ENCODE measurements at regions not wholly inside any gene's neighbourhood (a gene's known extent, or its start where the extent isn't known, plus 50 kb on each side); places are given as distances from the start of the nearest gene placed in this dataset.
"Not testable (repeated sequence)": the region's sequence is repeated elsewhere in the genome, so short reads cannot be mapped to it uniquely, and the experiment has no call there.

GRCh38 chr5:42989190-42989589 is 50.9 kb downstream of the ANXA2R start:
- no peak for DNase-seq (ENCODE audit: low read depth)

DNA sequence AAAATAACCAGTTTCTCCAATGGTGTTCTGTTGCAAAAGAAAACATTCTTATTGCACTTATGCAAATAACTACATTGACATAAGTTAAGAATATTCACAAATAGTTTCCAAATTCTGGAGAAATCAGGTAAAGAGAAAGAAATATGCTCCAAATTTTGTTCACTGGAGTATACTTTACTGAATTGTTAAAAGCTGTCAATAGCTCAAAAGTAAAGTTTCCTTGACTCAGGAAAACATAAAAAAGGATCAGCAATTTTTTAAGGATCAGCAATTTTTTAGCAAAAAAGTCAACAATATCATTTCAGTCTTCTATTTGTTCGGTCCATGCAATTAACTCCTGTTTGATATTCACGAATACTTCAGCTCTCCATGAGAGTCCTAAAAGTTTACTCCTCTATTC is 51.6 kb downstream of the ANXA2R start:
- DNase-seq (ENCODE audit: low read depth): no peak

DNA sequence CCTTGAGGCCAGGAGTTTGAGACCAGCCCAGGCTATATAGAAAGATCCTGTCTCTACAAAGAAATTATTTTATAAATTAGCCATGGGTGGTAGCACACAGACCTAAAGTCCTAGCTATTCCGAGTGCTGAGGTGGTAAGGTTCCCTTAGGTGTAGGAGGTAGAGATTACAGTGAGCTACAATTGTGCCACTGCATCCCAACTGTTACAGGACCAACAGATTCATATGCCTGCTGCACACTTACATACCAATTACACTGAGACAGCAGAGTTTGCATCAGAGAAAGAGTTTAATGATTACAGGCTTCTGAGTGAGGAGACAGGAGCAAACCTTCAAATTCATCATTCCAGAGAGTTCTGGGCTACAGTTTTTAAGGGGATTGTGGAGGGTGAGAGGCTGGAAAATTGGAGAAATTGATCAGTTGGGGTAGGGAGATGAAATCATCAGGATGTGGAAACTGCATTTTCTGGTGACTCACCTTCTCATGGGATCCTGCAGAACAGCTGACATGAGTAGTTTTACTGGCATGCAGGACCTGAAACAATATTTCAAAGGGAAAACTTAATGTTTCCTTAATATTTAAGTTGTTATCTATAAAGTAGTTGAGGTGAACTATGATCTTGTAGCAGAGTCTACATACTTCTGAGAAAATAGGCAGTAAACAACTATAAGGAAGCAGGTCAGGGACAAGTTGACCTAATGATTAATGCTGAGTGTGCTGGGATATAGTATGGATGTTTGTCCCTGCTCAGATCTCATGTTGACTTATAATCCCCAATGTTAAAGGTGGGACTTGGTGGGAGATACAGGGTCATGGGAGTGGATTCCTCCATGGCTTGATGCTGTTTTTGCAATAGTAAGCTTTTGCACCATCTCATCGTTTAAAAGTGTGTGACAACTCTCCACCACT is 54.7 kb downstream of the ANXA2R start:
- DNase-seq (ENCODE audit: low read depth): no peak

- no peak for DNase-seq (ENCODE audit: low read depth)
Observed at GRCh38 chr5:42984307-42984706, 55.8 kb downstream of the ANXA2R start.

DNA sequence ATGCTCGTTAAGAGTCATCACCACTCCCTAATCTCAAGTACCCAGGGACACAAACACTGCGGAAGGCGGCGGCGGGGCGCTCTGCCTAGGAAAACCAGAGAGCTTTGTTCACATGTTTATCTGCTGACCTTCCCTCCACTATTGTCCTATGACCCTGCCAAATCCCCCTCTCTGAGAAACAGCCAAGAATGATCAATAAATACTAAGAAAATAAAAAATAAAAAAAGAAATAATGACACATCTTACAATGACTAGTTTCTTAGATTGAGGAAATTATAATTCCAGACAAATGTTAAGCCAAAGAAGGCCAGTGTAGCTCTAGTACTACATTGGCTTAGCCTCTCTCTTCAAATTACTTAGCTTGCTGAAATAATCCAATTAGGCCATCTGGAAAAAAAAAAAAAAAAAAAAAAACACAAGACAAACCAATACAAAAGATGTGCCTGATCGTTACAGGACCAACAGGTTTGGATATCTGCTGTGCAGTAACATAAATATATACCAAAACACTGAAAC is 58.0 kb downstream of the ANXA2R start:
- no peak for DNase-seq (ENCODE audit: low read depth)

- not testable (repeated sequence) for DNase-seq (ENCODE audit: low read depth)
Observed at GRCh38 chr5:42981417-42982106, 58.6 kb downstream of the ANXA2R start.

GRCh38 chr5:42981015-42981414 is 59.1 kb downstream of the ANXA2R start:
- DNase-seq (ENCODE audit: low read depth): not testable (repeated sequence)

DNA sequence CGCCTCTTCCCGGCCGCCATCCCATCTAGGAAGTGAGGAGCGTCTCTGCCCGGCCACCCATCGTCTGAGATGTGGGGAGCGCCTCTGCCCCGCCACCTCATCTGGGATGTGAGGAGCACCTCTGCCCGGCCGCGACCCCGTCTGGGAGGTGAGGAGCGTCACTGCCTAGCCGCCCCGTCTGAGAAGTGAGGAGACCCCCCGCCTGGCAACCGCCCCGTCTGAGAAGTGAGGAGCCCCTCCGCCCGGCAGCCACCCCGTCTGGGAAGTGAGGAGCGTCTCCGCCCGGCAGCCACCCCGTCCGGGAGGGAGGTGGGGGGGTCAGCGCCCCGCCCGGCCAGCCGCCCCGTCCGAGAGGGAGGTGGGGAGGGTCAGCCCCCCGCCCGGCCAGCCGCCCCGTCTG is 59.7 kb downstream of the ANXA2R start:
- DNase-seq (ENCODE audit: low read depth): not testable (repeated sequence)

DNA sequence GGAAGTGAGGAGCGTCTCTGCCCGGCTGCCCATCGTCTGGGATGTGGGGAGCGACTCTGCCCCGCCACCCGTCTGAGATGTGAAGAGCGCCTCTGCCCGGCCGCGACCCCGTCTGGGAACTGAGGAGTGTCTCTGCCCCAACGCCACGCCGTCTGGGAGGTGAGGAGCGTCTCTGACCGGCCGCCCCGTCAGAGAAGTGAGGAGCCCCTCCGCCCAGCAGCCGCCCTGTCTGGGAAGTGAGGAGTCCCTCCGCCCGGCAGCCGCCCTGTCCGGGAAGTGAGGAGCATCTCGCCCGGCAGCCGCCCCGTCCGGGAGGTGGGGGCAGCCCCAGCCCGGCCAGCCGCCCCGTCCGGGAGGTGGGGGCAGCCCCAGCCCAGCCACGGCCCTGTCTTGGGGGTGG is 60.9 kb downstream of the ANXA2R start:
- not testable (repeated sequence) for DNase-seq (ENCODE audit: low read depth)

- DNase-seq (ENCODE audit: low read depth): no peak
Observed at GRCh38 chr5:42974536-42974935, 65.6 kb downstream of the ANXA2R start.

GRCh38 chr5:42970636-42971559 is 69.2 kb downstream of the ANXA2R start:
- DNase-seq (ENCODE audit: low read depth): no peak

DNA sequence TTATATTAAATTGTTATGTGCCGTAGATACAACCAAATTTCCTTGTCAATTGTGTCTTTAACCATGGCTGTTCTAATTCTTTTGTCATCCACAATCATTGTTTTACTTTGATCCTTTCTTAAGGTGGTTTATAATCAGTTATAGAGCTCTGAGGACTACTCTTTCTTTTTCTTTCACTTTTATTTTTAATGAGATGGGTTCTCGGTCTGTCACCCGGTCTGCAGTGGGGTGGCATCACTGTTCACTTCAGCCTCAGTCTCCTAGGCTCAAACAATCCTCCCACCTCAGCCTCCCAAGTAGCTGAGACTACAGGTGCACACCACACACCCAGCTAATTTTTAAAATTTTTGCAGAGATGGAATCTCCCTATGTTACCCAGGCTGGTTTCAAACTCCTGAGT is 74.2 kb downstream of the ANXA2R start:
- no peak for DNase-seq (ENCODE audit: low read depth)

DNA sequence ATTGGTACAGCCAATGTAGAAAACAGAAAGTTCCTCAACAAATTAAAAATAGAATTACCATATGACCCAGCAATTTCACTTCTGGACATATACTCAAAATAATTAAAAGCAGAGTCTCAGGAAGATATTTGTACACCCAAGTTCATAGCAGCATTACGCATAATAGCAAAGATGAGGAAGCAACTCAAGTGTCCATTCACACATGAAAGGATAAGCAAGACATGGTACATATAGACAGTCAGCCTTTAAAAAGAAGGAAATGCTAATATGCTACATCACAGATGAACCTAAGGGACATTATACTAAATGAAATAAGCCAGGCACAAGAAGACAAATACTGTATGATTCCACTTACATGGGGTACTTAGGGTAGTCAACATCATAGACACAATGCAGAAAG is 76.7 kb downstream of the ANXA2R start:
- DNase-seq (ENCODE audit: low read depth): no peak

DNA sequence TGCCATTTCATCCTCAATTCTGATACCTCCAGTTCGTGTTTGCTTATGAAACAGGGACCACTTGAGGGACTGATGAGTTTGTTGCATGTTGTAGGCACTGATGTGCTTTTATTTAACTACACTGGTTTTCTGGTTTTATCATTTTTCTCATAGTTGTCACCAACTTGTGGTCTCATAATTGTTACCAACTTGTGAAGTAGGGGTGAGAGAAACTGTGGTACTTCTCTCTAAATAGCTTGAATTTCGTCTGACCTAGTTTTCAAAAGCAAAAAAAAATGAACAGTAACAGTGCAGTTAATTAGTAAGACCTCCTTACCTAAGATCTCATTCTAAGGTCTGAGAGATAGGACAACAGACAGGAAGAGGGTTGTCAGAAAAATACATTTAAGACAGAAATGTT is 78.0 kb downstream of the ANXA2R start:
- no peak for DNase-seq (ENCODE audit: low read depth)

- no peak for DNase-seq (ENCODE audit: low read depth)
Observed at GRCh38 chr5:42960506-42960905, 79.6 kb downstream of the ANXA2R start.

- no peak for DNase-seq (ENCODE audit: low read depth)
Observed at GRCh38 chr5:42956551-42956950, 83.6 kb downstream of the ANXA2R start.

DNA sequence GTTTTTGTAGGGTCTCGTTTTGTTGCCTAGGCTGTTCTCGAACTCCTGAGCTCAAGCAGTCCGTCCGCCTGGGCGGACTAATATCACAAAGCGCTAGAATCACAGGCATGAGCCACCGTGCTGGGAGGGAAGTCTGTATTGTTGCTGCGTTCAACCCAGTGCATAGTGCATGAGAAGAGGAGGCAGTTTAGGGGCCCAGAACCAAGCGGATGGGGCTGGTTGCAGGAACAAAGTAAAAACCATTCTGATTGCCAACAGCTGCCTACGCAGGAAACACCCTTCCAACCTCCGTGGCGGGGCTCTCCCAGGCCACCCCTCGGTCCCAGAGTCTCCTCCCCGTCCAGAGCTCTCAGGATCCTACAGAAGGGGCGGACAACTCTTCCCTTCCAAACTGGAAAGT is 87.1 kb downstream of the ANXA2R start:
- no peak for DNase-seq (ENCODE audit: low read depth)

GRCh38 chr5:42952578-42952974 is 87.5 kb downstream of the ANXA2R start:
- DNase-seq (ENCODE audit: low read depth): no peak

GRCh38 chr5:42951293-42951840 is 88.8 kb downstream of the ANXA2R start:
- DNase-seq (ENCODE audit: low read depth): peak; percentile 38

DNA sequence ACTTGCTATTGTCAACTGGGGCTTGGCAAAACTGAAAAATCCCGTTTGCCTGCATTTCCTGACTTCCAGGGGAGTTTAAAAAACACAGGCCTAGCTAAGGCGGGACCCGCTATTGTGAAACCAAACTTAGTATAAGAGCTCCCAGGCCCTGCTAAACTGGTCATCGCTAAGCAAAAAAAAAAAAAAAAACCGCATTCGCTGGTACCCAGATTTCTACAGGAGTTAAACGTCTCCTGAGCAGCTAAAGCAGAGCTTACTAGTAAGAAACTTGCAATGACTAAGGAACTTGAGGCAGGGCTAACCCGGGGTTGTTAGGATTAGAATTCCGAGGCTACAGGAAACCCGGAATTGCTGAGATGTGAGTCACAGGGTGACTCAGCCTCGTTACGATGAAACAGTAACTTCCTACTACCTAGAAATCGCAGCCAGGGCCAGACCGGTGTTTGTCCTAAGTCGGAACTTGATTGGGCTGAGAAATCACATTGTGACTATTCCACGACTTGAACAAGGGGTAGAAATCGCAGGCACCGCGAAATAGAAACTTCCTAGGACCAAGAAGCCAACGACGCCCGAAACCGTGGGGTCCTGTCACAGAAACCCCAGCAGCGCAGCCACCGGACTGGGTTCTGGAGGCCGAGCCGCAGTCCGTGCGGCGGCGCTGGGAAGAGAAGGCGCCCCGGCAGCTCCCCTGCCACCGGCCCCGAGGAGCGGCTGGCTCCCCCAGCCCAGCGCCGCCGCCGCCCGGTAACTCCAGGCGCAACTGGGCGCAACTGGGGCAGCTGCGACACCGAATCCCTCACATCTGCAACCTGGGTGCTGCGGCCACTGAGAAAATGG is 89.4 kb downstream of the ANXA2R start:
- peak; percentile 72 for DNase-seq (ENCODE audit: low read depth)

DNA sequence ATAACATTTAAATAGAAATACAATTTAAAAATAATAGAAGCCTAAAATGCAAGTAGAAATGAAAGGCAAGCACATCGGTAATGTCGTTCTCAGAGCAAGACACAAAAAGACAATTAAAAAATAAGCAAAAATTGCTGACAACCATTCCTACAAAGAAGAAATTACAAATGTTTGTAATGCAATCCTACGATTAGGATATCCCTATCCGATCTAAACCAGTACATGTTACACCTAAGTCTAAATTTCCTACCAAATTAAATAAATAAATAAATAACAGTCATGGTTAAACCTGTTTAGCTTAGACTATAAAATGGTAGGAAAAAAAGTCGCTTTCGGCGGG is 90.0 kb downstream of the ANXA2R start:
- DNase-seq (ENCODE audit: low read depth): no peak
